Glutamatergic neuron (in vitro differentiated cells): ENCODE measurements at regions not wholly inside any gene's neighbourhood (a gene's known extent, or its start where the extent isn't known, plus 50 kb on each side); places are given as distances from the start of the nearest gene placed in this dataset.

Experiments
- DNase-seq: peaks from one replicate; pipeline ENCODE4 v3.0.0; 2022
- H3K27ac Mint-ChIP-seq: one replicate; pipeline ENCODE4 v1.8.0; 2020; ENCODE audit warnings: mild to moderate bottlenecking, mixed read lengths, inconsistent platforms; ENCODE audit not compliant: unreplicated experiment
- H3K27me3 Mint-ChIP-seq: one replicate; pipeline ENCODE4 v1.8.0; 2020; ENCODE audit warnings: mild to moderate bottlenecking, moderate library complexity, mixed read lengths, inconsistent platforms; ENCODE audit not compliant: unreplicated experiment
- H3K36me3 Mint-ChIP-seq: one replicate; pipeline ENCODE4 v1.8.0; 2020; ENCODE audit warnings: mild to moderate bottlenecking, mixed read lengths, inconsistent platforms; ENCODE audit not compliant: unreplicated experiment
- H3K4me1 Mint-ChIP-seq: one replicate; pipeline ENCODE4 v1.8.0; 2020; ENCODE audit warnings: mild to moderate bottlenecking, low read depth, mixed read lengths, inconsistent platforms; ENCODE audit not compliant: unreplicated experiment
- H3K4me3 Mint-ChIP-seq: one replicate; pipeline ENCODE4 v1.8.0; 2020; ENCODE audit warnings: mild to moderate bottlenecking, mixed read lengths, inconsistent platforms; ENCODE audit not compliant: unreplicated experiment
- H3K9me3 Mint-ChIP-seq: one replicate; pipeline ENCODE4 v1.8.0; 2020; ENCODE audit warnings: mild to moderate bottlenecking, moderate library complexity, mixed read lengths, inconsistent platforms; ENCODE audit not compliant: unreplicated experiment
- CTCF ChIP-seq: fragments of 200-600 bp; sonication (generic); IDR thresholded peaks from one replicate; pipeline ENCODE4 v1.5.0; 2021; ENCODE audit not compliant: partially characterized antibody, unreplicated experiment

- no peaks in the 10 kb centered on the region for H3K36me3 Mint-ChIP-seq
- DNase-seq: no peak
- peaks cover 10% of the 10 kb centered on the region for H3K4me1 Mint-ChIP-seq
- H3K9me3 Mint-ChIP-seq: no peaks in the 10 kb centered on the region
- no peak overlapping the region for H3K27ac Mint-ChIP-seq
- TF ChIP-seq CTCF: no peak
- H3K4me3 Mint-ChIP-seq: no peak overlapping the region
- H3K27me3 Mint-ChIP-seq: no peaks in the 10 kb centered on the region
These were observed 115.5 kb downstream of the WDR11 start for GRCh38 chr10:120966657-120967045.

GRCh38 chr10:120969219-120969645 is 118.1 kb downstream of the WDR11 start:
- Mint-ChIP-seq H3K36me3 (peaks cover 6% of the 10 kb centered on the region), H3K4me1 (no peaks in the 10 kb centered on the region), H3K4me3 (no peak overlapping the region), H3K27me3 (no peaks in the 10 kb centered on the region), H3K27ac (no peak overlapping the region), H3K9me3 (no peaks in the 10 kb centered on the region)
- no peak for DNase-seq
- no peak for TF ChIP-seq CTCF

GRCh38 chr10:120970595-120971529 is 119.7 kb downstream of the WDR11 start:
- Mint-ChIP-seq H3K9me3 (peaks cover 4% of the 10 kb centered on the region), H3K27me3 (peaks cover 2% of the 10 kb centered on the region), H3K4me1 (no peaks in the 10 kb centered on the region), H3K27ac (no peak overlapping the region), H3K4me3 (no peak overlapping the region), H3K36me3 (peaks cover 20% of the 10 kb centered on the region)
- DNase-seq: no peak
- TF ChIP-seq CTCF: no peak

GRCh38 chr10:120971671-120972070 is 120.5 kb downstream of the WDR11 start:
- Mint-ChIP-seq H3K27ac (no peak overlapping the region), H3K36me3 (peaks cover 24% of the 10 kb centered on the region), H3K9me3 (peaks cover 4% of the 10 kb centered on the region), H3K4me1 (no peaks in the 10 kb centered on the region), H3K4me3 (no peak overlapping the region), H3K27me3 (peaks cover 4% of the 10 kb centered on the region)
- DNase-seq: no peak
- TF ChIP-seq CTCF: no peak

- Mint-ChIP-seq H3K27me3 (peaks cover 6% of the 10 kb centered on the region), H3K36me3 (peaks cover 24% of the 10 kb centered on the region), H3K4me3 (no peak overlapping the region), H3K4me1 (no peaks in the 10 kb centered on the region), H3K27ac (no peak overlapping the region), H3K9me3 (peaks cover 4% of the 10 kb centered on the region)
- no peak for TF ChIP-seq CTCF
- no peak for DNase-seq
These were observed 121.1 kb downstream of the WDR11 start for GRCh38 chr10:120972259-120972658.
